Activated CD8-positive, alpha-beta memory T cell treated with anti-CD3 and anti-CD28 coated beads, Interleukin-2, amount 10 ng/mL, durations not matched to agents 7 days and 5 days (primary cell): ENCODE measurements at regions not wholly inside any gene's neighbourhood (a gene's known extent, or its start where the extent isn't known, plus 50 kb on each side); places are given as distances from the start of the nearest gene placed in this dataset.

Experiments used
- ATAC-seq: fragments of 150-1000 bp; cut with Tn5 transposase; one replicate; pipeline ENCODE4 v1.10.0; 2021; ENCODE audit warnings: moderate library complexity
- CTCF ChIA-PET: fragments of 350-600 bp; sonication (Branson Sonifier 250); formaldehyde crosslinking; loops from one replicate; lab custom pipeline; 2021; ENCODE audit warnings: antibody characterized with exemption; lab: Charles Lee
- DNase-seq: peaks from one replicate; pipeline ENCODE4 v3.0.0-alpha.2; 2020
- H3K27ac Mint-ChIP-seq: one replicate; pipeline ENCODE4 v1.8.0; 2021; ENCODE audit warnings: mild to moderate bottlenecking, mixed read lengths
- H3K27me3 Mint-ChIP-seq: one replicate; pipeline ENCODE4 v1.8.0; 2021; ENCODE audit warnings: mixed read lengths
- H3K36me3 Mint-ChIP-seq: one replicate; pipeline ENCODE4 v1.8.0; 2021; ENCODE audit warnings: mild to moderate bottlenecking, mixed read lengths
- H3K4me1 Mint-ChIP-seq: one replicate; pipeline ENCODE4 v1.8.0; 2021; ENCODE audit warnings: mixed read lengths
- H3K4me3 Mint-ChIP-seq: one replicate; pipeline ENCODE4 v1.8.0; 2021; ENCODE audit warnings: mild to moderate bottlenecking, moderate library complexity, mixed read lengths
- H3K9me3 Mint-ChIP-seq: one replicate; pipeline ENCODE4 v1.8.0; 2022; ENCODE audit warnings: low read depth, mixed read lengths

DNA sequence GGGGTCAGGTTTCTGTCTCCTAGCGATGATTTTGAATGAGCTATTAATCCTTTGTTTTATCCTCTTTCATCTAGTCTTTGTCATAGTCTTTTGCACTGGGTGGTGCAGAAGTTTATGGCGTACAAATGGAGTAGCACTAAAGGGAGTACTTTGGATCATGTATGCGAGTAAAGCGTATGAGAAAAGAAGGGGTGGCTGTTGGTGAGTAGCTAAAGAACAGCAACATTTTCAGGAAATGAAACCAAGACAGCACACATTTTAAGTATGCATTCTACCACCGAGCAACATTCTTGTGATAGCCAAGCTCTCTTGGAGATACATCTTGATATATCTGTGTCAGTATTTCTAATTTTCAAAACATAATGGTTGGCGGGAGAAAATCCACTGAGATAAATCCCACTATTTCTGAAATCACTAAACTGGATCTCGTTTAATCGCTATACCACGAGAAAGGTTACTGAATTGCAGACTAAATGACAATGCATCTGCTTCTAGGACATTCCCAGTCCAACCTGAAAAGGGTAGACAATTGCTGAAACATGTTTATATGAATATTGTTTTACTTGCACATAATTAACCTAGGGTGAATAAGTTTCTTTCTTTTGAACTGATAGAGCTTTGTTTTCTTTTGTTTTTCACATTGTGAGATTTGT lies 196.1 kb downstream of the TRIM27 start:
- ATAC-seq (no peak), DNase-seq (no peak)
- peak overlapping the region; percentile 82 for H3K4me3 Mint-ChIP-seq
- no peak overlapping the region for H3K27ac Mint-ChIP-seq
- H3K27me3 Mint-ChIP-seq, result peaks cover 62% of the 10 kb centered on the region
- peaks cover 5% of the 10 kb centered on the region for H3K36me3 Mint-ChIP-seq
- peaks cover 15% of the 10 kb centered on the region for H3K4me1 Mint-ChIP-seq
- CTCF ChIA-PET, result interaction anchor here (1.3 kb wide), 1 partner anchor 283 kb away, joined by 5 read pairs; no protein-coding TSS in a partner anchor
- peaks cover 2% of the 10 kb centered on the region for H3K9me3 Mint-ChIP-seq

DNA sequence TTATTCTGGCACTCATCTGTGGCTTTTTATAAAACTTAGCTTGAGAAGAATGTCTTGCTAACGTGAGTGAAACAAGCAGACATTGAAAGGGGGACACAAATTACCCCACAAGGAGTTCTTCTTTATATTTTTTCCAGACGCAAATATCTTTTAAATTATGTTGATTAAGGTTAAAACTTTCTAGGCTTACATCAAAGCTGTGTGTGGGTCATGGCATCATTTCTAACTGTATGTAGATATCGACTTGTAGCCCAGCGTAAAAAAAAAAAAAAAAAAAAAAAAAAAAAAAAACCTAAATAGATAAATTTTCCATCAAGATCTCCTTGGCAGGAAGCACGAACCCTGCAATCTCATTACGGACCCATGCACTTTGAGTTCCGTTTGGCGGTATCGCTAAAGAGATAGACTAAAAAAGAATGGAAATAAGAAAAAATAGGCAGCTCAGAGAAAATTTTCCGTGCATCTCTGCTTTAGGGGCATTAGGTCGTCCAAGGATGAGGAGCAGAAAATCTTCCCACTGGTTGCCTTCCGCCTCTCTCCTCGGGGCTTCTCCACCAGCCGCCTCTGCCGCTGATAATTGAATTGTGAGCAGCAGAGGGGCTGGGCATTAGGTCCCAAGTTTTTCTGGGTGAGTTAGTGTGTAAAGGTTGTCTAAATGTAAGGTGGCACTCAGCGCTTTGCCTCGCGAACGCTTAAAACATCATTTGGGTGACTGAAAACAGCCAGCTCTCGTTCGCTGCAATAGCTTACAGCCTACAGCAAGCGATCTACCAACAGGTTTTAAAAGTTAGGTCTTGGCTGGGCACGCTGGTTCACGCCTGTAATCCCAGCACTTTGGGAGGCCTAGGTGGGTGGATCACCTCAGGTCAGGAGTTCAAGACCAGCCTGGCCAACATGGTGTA lies 194.0 kb downstream of the TRIM27 start:
- H3K27ac Mint-ChIP-seq, result peak overlapping the region; percentile 73
- ATAC-seq (no peak), DNase-seq (no peak)
- peak overlapping the region; percentile 82 for H3K4me3 Mint-ChIP-seq
- H3K9me3 Mint-ChIP-seq, result peaks cover 4% of the 10 kb centered on the region
- H3K36me3 Mint-ChIP-seq, result peaks cover 9% of the 10 kb centered on the region
- peaks cover 74% of the 10 kb centered on the region for H3K27me3 Mint-ChIP-seq
- CTCF ChIA-PET, result interaction anchor here (0.7 to 1.1 kb wide), 4 partner anchors 7 to 297 kb away, joined by 3 read pairs; no protein-coding TSS in a partner anchor
- H3K4me1 Mint-ChIP-seq, result peaks cover 17% of the 10 kb centered on the region

DNA sequence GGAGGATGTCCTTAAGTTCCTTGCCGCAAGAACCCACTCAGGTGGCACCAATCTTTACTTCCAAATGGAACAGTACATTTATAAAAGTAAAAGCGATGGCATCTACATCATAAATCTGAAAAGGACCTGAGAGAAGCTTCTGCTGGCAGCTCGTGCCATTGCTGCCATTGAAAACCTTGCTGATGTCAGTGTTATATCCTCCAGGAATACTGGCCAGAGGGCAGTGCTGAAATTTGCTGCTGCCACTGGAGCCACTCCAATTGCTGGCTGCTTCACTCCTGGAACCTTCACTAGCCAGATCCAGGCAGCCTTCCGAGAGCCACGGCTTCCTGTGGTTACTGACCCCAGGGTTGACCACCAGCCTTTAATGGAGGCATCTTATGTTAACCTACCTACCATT lies 191.7 kb downstream of the TRIM27 start:
- Mint-ChIP-seq H3K27me3 (peaks cover 86% of the 10 kb centered on the region), H3K36me3 (peaks cover 14% of the 10 kb centered on the region), H3K27ac (no peak overlapping the region), H3K4me3 (no peak overlapping the region), H3K9me3 (peaks cover 8% of the 10 kb centered on the region), H3K4me1 (peaks cover 20% of the 10 kb centered on the region)
- CTCF ChIA-PET, result no interaction called here
- ATAC-seq (no peak), DNase-seq (no peak)

GRCh38 chr6:28734443-28734959 lies 189.3 kb downstream of the TRIM27 start:
- Mint-ChIP-seq H3K27ac (no peak overlapping the region), H3K4me3 (no peak overlapping the region), H3K9me3 (peaks cover 14% of the 10 kb centered on the region), H3K4me1 (peaks cover 21% of the 10 kb centered on the region), H3K36me3 (peaks cover 21% of the 10 kb centered on the region), H3K27me3 (peaks cover 88% of the 10 kb centered on the region)
- no peak for DNase-seq
- ATAC-seq, result no peak
- CTCF ChIA-PET, result interaction anchor here (1.1 kb wide), 1 partner anchor 282 kb away, joined by 3 read pairs; no protein-coding TSS in a partner anchor

DNA sequence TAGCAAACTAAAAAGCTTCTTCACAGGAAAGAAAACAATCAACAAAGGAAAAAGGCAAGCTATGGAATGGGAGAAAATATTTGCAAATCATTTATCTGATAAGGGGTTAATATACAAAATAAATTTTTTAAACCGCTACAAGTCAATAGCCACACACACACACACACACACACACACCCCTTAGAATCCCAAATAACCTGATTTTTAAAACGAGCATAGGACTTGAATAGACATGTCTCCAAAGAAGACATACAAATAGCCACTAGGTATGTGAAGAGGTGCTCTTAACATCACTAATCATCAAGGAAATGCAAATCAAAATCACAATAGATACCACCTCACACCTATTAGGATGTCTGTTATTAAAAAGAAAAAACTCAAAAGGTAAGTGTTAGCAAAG lies 187.7 kb downstream of the TRIM27 start:
- H3K9me3 Mint-ChIP-seq, result peaks cover 12% of the 10 kb centered on the region
- peaks cover 19% of the 10 kb centered on the region for H3K36me3 Mint-ChIP-seq
- CTCF ChIA-PET, result no interaction called here
- ATAC-seq, result no peak
- no peak overlapping the region for H3K27ac Mint-ChIP-seq
- peaks cover 76% of the 10 kb centered on the region for H3K27me3 Mint-ChIP-seq
- no peak for DNase-seq
- H3K4me3 Mint-ChIP-seq, result no peak overlapping the region
- H3K4me1 Mint-ChIP-seq, result peaks cover 16% of the 10 kb centered on the region

GRCh38 chr6:28737750-28738395 lies 185.9 kb downstream of the TRIM27 start:
- Mint-ChIP-seq H3K36me3 (peaks cover 17% of the 10 kb centered on the region), H3K4me3 (peak overlapping the region; percentile 1), H3K9me3 (peaks cover 12% of the 10 kb centered on the region), H3K27me3 (peaks cover 70% of the 10 kb centered on the region), H3K4me1 (peaks cover 16% of the 10 kb centered on the region), H3K27ac (peak overlapping the region; percentile 7)
- CTCF ChIA-PET, result interaction anchor here (1.0 to 1.5 kb wide), 2 partner anchors 9 to 28 kb away, joined by 3 to 4 read pairs; no protein-coding TSS in a partner anchor
- ATAC-seq (no peak), DNase-seq (no peak)

GRCh38 chr6:28738396-28738765 lies 185.4 kb downstream of the TRIM27 start:
- CTCF ChIA-PET, result interaction anchor here (1.5 kb wide), 1 partner anchor 27 kb away, joined by 4 read pairs; no protein-coding TSS in a partner anchor
- ATAC-seq (no peak), DNase-seq (no peak)
- Mint-ChIP-seq H3K27me3 (peaks cover 69% of the 10 kb centered on the region), H3K4me3 (peak overlapping the region; percentile 1), H3K9me3 (peaks cover 12% of the 10 kb centered on the region), H3K4me1 (peaks cover 16% of the 10 kb centered on the region), H3K36me3 (peaks cover 17% of the 10 kb centered on the region), H3K27ac (peak overlapping the region; percentile 3)

DNA sequence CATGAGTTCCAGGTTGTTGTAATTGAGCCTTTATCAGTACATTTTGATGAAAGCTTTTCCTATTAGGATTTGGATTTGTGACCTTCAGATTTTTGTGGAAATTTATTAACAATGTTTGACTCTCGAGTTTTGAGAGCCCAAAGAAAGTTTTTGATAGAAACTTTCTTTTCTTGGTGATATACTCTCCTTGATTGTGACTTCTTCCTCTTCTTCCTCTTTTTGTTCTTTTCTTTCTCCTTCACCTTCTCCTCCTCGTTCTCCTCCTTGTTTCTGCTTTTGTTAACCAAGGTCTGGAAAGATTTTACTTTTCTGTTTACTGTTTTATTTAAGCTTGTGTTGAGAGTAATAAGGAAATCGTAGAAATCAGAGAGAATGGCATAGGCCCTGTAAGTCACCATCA lies 182.4 kb downstream of the TRIM27 start:
- Mint-ChIP-seq H3K4me1 (peaks cover 13% of the 10 kb centered on the region), H3K36me3 (peaks cover 12% of the 10 kb centered on the region), H3K27ac (no peak overlapping the region), H3K9me3 (peaks cover 6% of the 10 kb centered on the region), H3K27me3 (peaks cover 58% of the 10 kb centered on the region), H3K4me3 (no peak overlapping the region)
- CTCF ChIA-PET, result no interaction called here
- no peak for DNase-seq
- ATAC-seq, result no peak

GRCh38 chr6:28742668-28743270 lies 181.0 kb downstream of the TRIM27 start:
- peaks cover 53% of the 10 kb centered on the region for H3K27me3 Mint-ChIP-seq
- H3K9me3 Mint-ChIP-seq, result peaks cover 3% of the 10 kb centered on the region
- ATAC-seq (no peak), DNase-seq (no peak)
- H3K36me3 Mint-ChIP-seq, result peaks cover 8% of the 10 kb centered on the region
- no peak overlapping the region for H3K27ac Mint-ChIP-seq
- H3K4me1 Mint-ChIP-seq, result peaks cover 8% of the 10 kb centered on the region
- no peak overlapping the region for H3K4me3 Mint-ChIP-seq
- CTCF ChIA-PET, result interaction anchor here (0.9 kb wide), 1 partner anchor 8 kb away, joined by 3 read pairs; no protein-coding TSS in a partner anchor

- DNase-seq, result no peak
- no peak overlapping the region for H3K4me3 Mint-ChIP-seq
- CTCF ChIA-PET, result no interaction called here
Measured at GRCh38 chr6:28743271-28743789, 180.5 kb downstream of the TRIM27 start.

DNA sequence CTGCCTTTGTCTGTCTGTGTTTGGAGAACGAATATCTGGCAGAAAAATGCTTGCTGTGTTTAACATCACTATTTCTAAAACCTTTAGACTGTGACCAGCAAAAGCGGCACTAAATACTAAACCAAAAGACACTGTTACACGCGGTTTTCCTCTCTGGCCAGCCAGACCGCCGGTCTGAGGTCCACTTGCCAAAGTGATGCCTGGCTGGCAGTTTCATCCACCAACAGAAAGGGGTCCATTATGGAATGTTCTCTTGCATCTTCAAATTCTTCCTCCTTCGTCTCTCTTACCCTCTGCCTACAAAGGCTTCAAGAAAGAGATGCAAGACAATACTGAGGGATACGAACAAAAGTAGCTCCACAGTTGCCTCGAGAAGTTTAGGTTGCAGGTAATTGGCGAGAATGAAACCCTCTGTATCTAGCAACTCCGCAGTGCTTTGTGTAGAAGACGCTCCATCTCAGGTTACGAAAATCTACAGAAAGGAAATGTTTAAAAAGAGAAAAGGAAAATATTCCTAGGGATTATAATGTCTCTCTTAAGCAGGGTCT lies 176.6 kb downstream of the TRIM27 start:
- no peaks in the 10 kb centered on the region for H3K36me3 Mint-ChIP-seq
- no peak for DNase-seq
- peaks cover 3% of the 10 kb centered on the region for H3K9me3 Mint-ChIP-seq
- peaks cover 41% of the 10 kb centered on the region for H3K27me3 Mint-ChIP-seq
- no peak overlapping the region for H3K27ac Mint-ChIP-seq
- no peak overlapping the region for H3K4me3 Mint-ChIP-seq
- no peak for ATAC-seq
- H3K4me1 Mint-ChIP-seq, result no peaks in the 10 kb centered on the region
- CTCF ChIA-PET, result no interaction called here

More at GRCh38 chr6:28743271-28743789, 180.5 kb downstream of the TRIM27 start:
- H3K4me1 Mint-ChIP-seq, result peaks cover 3% of the 10 kb centered on the region
- H3K27ac Mint-ChIP-seq, result no peak overlapping the region
- ATAC-seq, result no peak
- peaks cover 7% of the 10 kb centered on the region for H3K36me3 Mint-ChIP-seq
- no peaks in the 10 kb centered on the region for H3K9me3 Mint-ChIP-seq
- peaks cover 50% of the 10 kb centered on the region for H3K27me3 Mint-ChIP-seq

DNA sequence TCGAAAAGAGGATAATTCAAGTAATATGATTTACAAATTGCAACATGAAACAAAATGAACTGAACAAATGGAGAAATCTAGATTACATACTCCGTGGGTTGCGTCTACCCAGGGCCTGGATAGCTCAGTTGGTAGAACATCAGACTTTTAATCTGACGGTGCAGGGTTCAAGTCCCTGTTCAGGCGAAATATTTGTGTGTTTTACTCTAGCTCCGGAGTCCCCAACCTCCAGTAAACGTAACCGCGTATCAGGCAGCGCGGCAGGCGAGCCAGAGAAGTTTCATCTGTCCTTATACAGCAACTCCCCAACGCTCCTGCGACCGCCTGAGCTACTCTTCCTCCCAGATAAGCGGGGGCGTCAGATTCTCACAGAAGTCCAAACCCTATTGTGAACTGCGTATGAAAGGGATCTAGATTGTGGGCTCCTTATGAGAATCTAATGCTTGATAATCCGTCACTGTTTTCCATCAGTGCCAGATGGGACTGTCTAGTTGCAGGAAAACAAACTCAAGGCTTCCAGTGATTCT lies 176.1 kb downstream of the TRIM27 start:
- Mint-ChIP-seq H3K4me3 (no peak overlapping the region), H3K9me3 (peaks cover 3% of the 10 kb centered on the region), H3K27ac (no peak overlapping the region), H3K27me3 (peaks cover 41% of the 10 kb centered on the region), H3K36me3 (no peaks in the 10 kb centered on the region), H3K4me1 (no peaks in the 10 kb centered on the region)
- CTCF ChIA-PET, result no interaction called here
- ATAC-seq (no peak), DNase-seq (no peak)
